H9 (cell line): ENCODE measurements at regions not wholly inside any gene's neighbourhood (a gene's known extent, or its start where the extent isn't known, plus 50 kb on each side); places are given as distances from the start of the nearest gene placed in this dataset.

Experiments used
- DNase-seq: peaks from one replicate; pipeline ENCODE4 v3.0.0-alpha.2; 2017
- H2AFZ ChIP-seq: one replicate; pipeline ENCODE4 v1.6.1; 2013; ENCODE audit warnings: mild to moderate bottlenecking, low read length, control low read depth, moderate library complexity
- H2AK5ac ChIP-seq: 2 replicates; pipeline ENCODE4 v1.6.1; 2013; ENCODE audit warnings: low read length, control low read depth, mixed read lengths; ENCODE audit not compliant: insufficient read length
- H2BK120ac ChIP-seq: one replicate; pipeline ENCODE4 v1.6.1; 2013; ENCODE audit warnings: low read depth, mild to moderate bottlenecking, low read length, control low read depth, inconsistent platforms; ENCODE audit not compliant: poor library complexity, severe bottlenecking
- H2BK12ac ChIP-seq: 2 replicates; pipeline ENCODE4 v1.6.1; 2013; ENCODE audit warnings: low read length, control low read depth, mixed read lengths, low read depth; ENCODE audit not compliant: insufficient read length
- H2BK15ac ChIP-seq: 2 replicates; pipeline ENCODE4 v1.6.1; 2013; ENCODE audit warnings: low read depth, low read length, control low read depth
- H2BK20ac ChIP-seq: one replicate; pipeline ENCODE4 v1.6.1; 2013; ENCODE audit warnings: low read depth, mild to moderate bottlenecking, low read length, control low read depth, inconsistent platforms; ENCODE audit not compliant: poor library complexity, severe bottlenecking
- H2BK5ac ChIP-seq: 2 replicates; pipeline ENCODE4 v1.6.1; 2013; ENCODE audit warnings: low read length, control low read depth, mixed read lengths; ENCODE audit not compliant: insufficient read length
- H3K14ac ChIP-seq: 2 replicates; pipeline ENCODE4 v1.6.1; 2013; ENCODE audit warnings: low read length, control low read depth; ENCODE audit not compliant: insufficient read depth
- H3K18ac ChIP-seq: 2 replicates; pipeline ENCODE4 v1.6.1; 2013; ENCODE audit warnings: low read depth, mild to moderate bottlenecking, mixed read lengths, low read length, control low read depth; ENCODE audit not compliant: insufficient read length
- H3K23ac ChIP-seq: 2 replicates; pipeline ENCODE4 v1.6.1; 2013; ENCODE audit warnings: low read length, control low read depth, mixed read lengths, low read depth; ENCODE audit not compliant: insufficient read length
- H3K23me2 ChIP-seq: 2 replicates; pipeline ENCODE4 v1.6.1; 2013; ENCODE audit warnings: low read depth, mild to moderate bottlenecking, mixed read lengths, low read length, control low read depth; ENCODE audit not compliant: insufficient read length, poor library complexity, severe bottlenecking
- H3K27ac ChIP-seq: 2 replicates; pipeline ENCODE4 v1.5.1; 2013; ENCODE audit warnings: low read length, control low read depth, mixed read lengths, low read depth; ENCODE audit not compliant: insufficient read length
- H3K27me3 ChIP-seq: 2 replicates; pipeline ENCODE4 v1.6.1; 2013; ENCODE audit warnings: low read length, control low read depth, inconsistent platforms; ENCODE audit not compliant: insufficient read depth
- H3K4ac ChIP-seq: 2 replicates; pipeline ENCODE4 v1.6.1; 2013; ENCODE audit warnings: low read depth, mild to moderate bottlenecking, control low read depth, inconsistent platforms, low read length, moderate library complexity
- H3K4me1 ChIP-seq: 2 replicates; pipeline ENCODE4 v1.6.1; 2013; ENCODE audit warnings: low read length, control low read depth, inconsistent platforms; ENCODE audit not compliant: insufficient read depth
- H3K4me2 ChIP-seq: 2 replicates; pipeline ENCODE4 v1.6.1; 2013; ENCODE audit warnings: low read length, control low read depth, mixed read lengths; ENCODE audit not compliant: insufficient read length, insufficient read depth
- H3K56ac ChIP-seq: 2 replicates; pipeline ENCODE4 v1.6.1; 2013; ENCODE audit warnings: low read depth, mild to moderate bottlenecking, mixed read lengths, low read length, control low read depth; ENCODE audit not compliant: insufficient read length
- H3K79me1 ChIP-seq: 2 replicates; pipeline ENCODE4 v1.6.1; 2013; ENCODE audit warnings: low read depth, mild to moderate bottlenecking, moderate library complexity, low read length, control low read depth, inconsistent platforms; ENCODE audit not compliant: insufficient read depth, poor library complexity, severe bottlenecking
- H3K79me2 ChIP-seq: 2 replicates; pipeline ENCODE4 v1.6.1; 2013; ENCODE audit warnings: low read length, control low read depth, inconsistent platforms; ENCODE audit not compliant: insufficient read depth
- H3K9ac ChIP-seq: 2 replicates; pipeline ENCODE4 v1.6.1; 2013; ENCODE audit warnings: low read length, control low read depth, mixed read lengths; ENCODE audit not compliant: insufficient read length; ENCODE audit errors: extremely low read depth
- H3K9me3 ChIP-seq: one replicate; pipeline ENCODE4 v1.6.1; 2013; ENCODE audit warnings: low read depth, low read length, inconsistent platforms; ENCODE audit not compliant: control insufficient read depth
- H3T11ph ChIP-seq: one replicate; pipeline ENCODE4 v1.6.1; 2013; ENCODE audit warnings: mild to moderate bottlenecking, low read length, control low read depth, inconsistent platforms
- H4K20me1 ChIP-seq: one replicate; pipeline ENCODE4 v1.6.1; 2013; ENCODE audit not compliant: control insufficient read depth, insufficient read length, insufficient read depth
- H4K5ac ChIP-seq: 2 replicates; pipeline ENCODE4 v1.6.1; 2013; ENCODE audit warnings: low read depth, mild to moderate bottlenecking, mixed read lengths, low read length, control low read depth; ENCODE audit not compliant: insufficient read length
- H4K8ac ChIP-seq: replicated peaks from 2 replicates; pipeline ENCODE4 v1.6.1; 2013; ENCODE audit warnings: low read length, control low read depth, mixed read lengths, low read depth; ENCODE audit not compliant: insufficient read length
- H4K91ac ChIP-seq: 2 replicates; pipeline ENCODE4 v1.6.1; 2013; ENCODE audit warnings: low read depth, mild to moderate bottlenecking, moderate library complexity, mixed read lengths, low read length, control low read depth; ENCODE audit not compliant: insufficient read length
- H3K27ac Mint-ChIP-seq, 3 experiments: 2 replicates in 2 of 3; 3 replicates in 1 of 3; pipeline ENCODE4 v1.8.0; 2020 to 2021; ENCODE audit warnings: mixed read lengths in 3 of 3, mild to moderate bottlenecking in 1 of 3, moderate library complexity in 1 of 3
- H3K27me3 Mint-ChIP-seq: 2 replicates; pipeline ENCODE4 v1.8.0; 2021; ENCODE audit warnings: low read depth, mild to moderate bottlenecking, moderate library complexity, mixed read lengths
- H3K36me3 Mint-ChIP-seq, 3 experiments: 2 replicates in 2 of 3; 3 replicates in 1 of 3; pipeline ENCODE4 v1.8.0; 2020 to 2021; ENCODE audit warnings: low read depth in 3 of 3, mixed read lengths in 3 of 3; ENCODE audit not compliant: insufficient read depth in 1 of 3
- H3K4me1 Mint-ChIP-seq, 2 experiments: 2 replicates each; pipeline ENCODE4 v1.8.0; 2020; ENCODE audit warnings: mixed read lengths in 2 of 2
- H3K4me3 Mint-ChIP-seq, 2 experiments: 2 replicates in 1 of 2; 3 replicates in 1 of 2; pipeline ENCODE4 v1.8.0; 2020 to 2021; ENCODE audit warnings: mild to moderate bottlenecking in 2 of 2, mixed read lengths in 2 of 2, moderate library complexity in 1 of 2
- H3K9me3 Mint-ChIP-seq, 2 experiments: 2 replicates in 1 of 2; 3 replicates in 1 of 2; pipeline ENCODE4 v1.8.0; 2020; ENCODE audit warnings: mild to moderate bottlenecking in 2 of 2, mixed read lengths in 2 of 2, moderate library complexity in 1 of 2
- CTCF ChIP-seq: fragments of 200-600 bp; sonication (generic); conservative IDR thresholded peaks from 3 replicates; pipeline ENCODE4 v1.8.0; 2021; ENCODE audit warnings: antibody characterized with exemption, mild to moderate bottlenecking
- WGBS: extraction: QIAGEN DNeasy Blood & Tissue Kit; methylation state at CpG from one replicate; pipeline ENCODE4 v1.1.7; 2013; ENCODE audit warnings: missing lambda C conversion rate, low lambda C conversion rate, mixed read lengths; ENCODE audit not compliant: insufficient read length; ENCODE audit errors: extremely low coverage; 5-methylcytosine and 5-hydroxymethylcytosine counted together

DNA sequence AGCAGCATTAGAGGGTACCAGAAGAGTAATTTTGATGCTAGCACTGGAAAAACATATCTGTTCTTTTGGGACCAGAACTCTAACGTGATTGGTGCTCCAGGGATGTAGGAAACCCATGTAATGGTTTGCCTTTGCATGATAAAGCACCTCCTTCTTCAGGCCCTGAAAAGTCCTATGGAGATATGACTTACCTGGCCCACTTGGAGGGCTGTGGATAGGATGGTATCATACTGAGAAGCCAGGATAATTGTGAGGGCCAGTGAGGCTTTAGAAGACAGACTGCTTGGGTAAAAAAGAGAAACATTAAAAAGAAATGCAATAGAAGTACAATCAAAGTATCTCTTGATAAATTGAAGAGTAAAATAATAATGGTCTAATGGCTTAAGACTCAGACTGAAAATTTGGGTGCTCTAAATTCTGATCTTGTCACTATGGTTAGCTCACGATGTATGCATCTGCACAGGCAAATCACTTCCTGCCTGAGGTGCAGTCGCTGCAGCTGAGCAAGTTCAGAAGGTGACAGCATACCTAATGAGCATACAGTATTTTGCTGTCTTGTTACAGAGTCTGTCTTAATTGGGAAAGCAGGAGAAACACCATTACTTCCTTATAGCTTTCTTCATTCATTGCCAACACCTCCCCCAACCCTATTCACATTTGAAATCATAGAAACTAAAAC lies 371.5 kb downstream of the NUP35 start:
- H3K9me3 ChIP-seq, result no peaks in the 10 kb centered on the region
- no CpG with 5 or more reads among the region's 3 CpGs for WGBS
- H3K4ac ChIP-seq, result no peak overlapping the region
- H3K9ac ChIP-seq, result no peak overlapping the region
- no peak overlapping the region for H4K5ac ChIP-seq
- H3T11ph ChIP-seq, result no peak overlapping the region
- H3K4me2 ChIP-seq, result no peak overlapping the region
- no peaks in the 10 kb centered on the region for H3K23me2 ChIP-seq
- H2BK20ac ChIP-seq, result no peak overlapping the region
- H3K23ac ChIP-seq, result no peak overlapping the region
- no peaks in the 10 kb centered on the region for H3K79me1 ChIP-seq
- no peak overlapping the region for H2AK5ac ChIP-seq
- no peaks in the 10 kb centered on the region for H4K20me1 ChIP-seq
- no peak overlapping the region for H4K91ac ChIP-seq
- Mint-ChIP-seq H3K9me3 (no peaks in the 10 kb centered on the region; a peak in 3 of 5 replicates), H3K4me1 (peaks cover 7 to 14% of the 10 kb centered on the region in 2 experiments), H3K4me3 (no peak overlapping the region), H3K36me3 (no peaks in the 10 kb centered on the region; a peak in 2 of 7 replicates), H3K27me3 (no peaks in the 10 kb centered on the region), H3K27ac (no peak overlapping the region; a peak in 1 of 7 replicates)
- DNase-seq, result no peak
- no peak for TF ChIP-seq CTCF
- no peak overlapping the region for H3K14ac ChIP-seq
- no peak overlapping the region for H2BK120ac ChIP-seq
- H2AFZ ChIP-seq, result no peak overlapping the region
- no peak overlapping the region for H3K27ac ChIP-seq
- H3K18ac ChIP-seq, result no peak overlapping the region
- H3K79me2 ChIP-seq, result no peaks in the 10 kb centered on the region
- no peaks in the 10 kb centered on the region for H3K27me3 ChIP-seq
- no peak overlapping the region for H3K56ac ChIP-seq
- no peak overlapping the region for H2BK12ac ChIP-seq
- peaks cover 2% of the 10 kb centered on the region; the same call in 1 of the 2 replicates for H3K4me1 ChIP-seq
- H2BK15ac ChIP-seq, result no peak overlapping the region
- H2BK5ac ChIP-seq, result no peak overlapping the region
- no peak overlapping the region for H4K8ac ChIP-seq
